Uterus (tissue), 3 donors: ENCODE measurements at regions not wholly inside any gene's neighbourhood (a gene's known extent, or its start where the extent isn't known, plus 50 kb on each side); places are given as distances from the start of the nearest gene placed in this dataset.
"Not testable (repeated sequence)": the region's sequence is repeated elsewhere in the genome, so short reads cannot be mapped to it uniquely, and the experiment has no call there.

Experiments used
- DNase-seq, 2 donors: peaks; one replicate each; pipeline ENCODE4 v3.0.0-alpha.2; 2019 to 2020
- H3K27ac ChIP-seq, 2 donors: fragments of 200-600 bp; sonication (generic); 1 replicate in 1 of 2; 2 replicates in 1 of 2; pipeline ENCODE4 v1.5.1; 2016 to 2018
- H3K27me3 ChIP-seq, 2 donors: fragments of 200-600 bp; sonication (generic); one replicate each; pipeline ENCODE4 v1.5.1; 2018 to 2019; ENCODE audit warnings: control low read depth in 1 of 2
- H3K36me3 ChIP-seq, 2 donors: fragments of 200-600 bp; sonication (generic); one replicate each; pipeline ENCODE4 v1.5.1; 2019; ENCODE audit warnings: control low read depth in 1 of 2
- H3K4me1 ChIP-seq, 2 donors: fragments of 200-600 bp; sonication (generic); one replicate each; pipeline ENCODE4 v1.5.1; 2018 to 2019; ENCODE audit warnings: control low read depth in 1 of 2
- H3K4me3 ChIP-seq, 2 donors: fragments of 200-600 bp; sonication (generic); 1 replicate in 1 of 2; 2 replicates in 1 of 2; pipeline ENCODE4 v1.5.1; 2018 to 2019; ENCODE audit warnings: mild to moderate bottlenecking in 1 of 2
- H3K9me3 ChIP-seq, 2 donors: fragments of 200-600 bp; sonication (generic); one replicate each; pipeline ENCODE4 v1.5.1; 2019; ENCODE audit warnings: control low read depth in 1 of 2
- CTCF ChIP-seq, 4 experiments: fragments of 200-600 bp in 2 of 4; fragments of 450-650 bp in 2 of 4; sonication (generic) in 2 of 4; IDR thresholded peaks; one replicate each; pipeline ENCODE4 v1.5.1; 2016 to 2019; ENCODE audit warnings: antibody characterized with exemption in 4 of 4, mild to moderate bottlenecking in 2 of 4, moderate library complexity in 1 of 4
- POLR2A ChIP-seq, 2 donors: fragments of 450-650 bp; IDR thresholded peaks; one replicate each; pipeline ENCODE4 v1.6.1; 2016; ENCODE audit warnings: antibody characterized with exemption in 2 of 2, mild to moderate bottlenecking in 1 of 2, moderate library complexity in 1 of 2
- intact Hi-C: fragments of 100-400 bp; cut with DNase I; formaldehyde crosslinking; loops from one replicate; pipeline ENCODE4 v1.15.1; 2023; ENCODE audit warnings: low total_unique reads
- donor health status: DM: yes; HTN: yes; CAD: no.

- Histone ChIP-seq H3K4me3 (no peak overlapping the region), H3K27ac (no peak overlapping the region), H3K9me3 (no peaks in the 10 kb centered on the region), H3K27me3 (no peaks in the 10 kb centered on the region), H3K36me3 (no peaks in the 10 kb centered on the region), H3K4me1 (no peaks in the 10 kb centered on the region)
- intact Hi-C loops: no loop called here
- no peak for TF ChIP-seq POLR2A (IDR thresholded peaks at IDR 0.05)
- TF ChIP-seq CTCF (IDR thresholded peaks at IDR 0.05): no peak
- DNase-seq: no peak
These were observed 157.2 kb upstream of the COX7C start for GRCh38 chr5:86460519-86460918.

- Histone ChIP-seq H3K4me3 (no peak overlapping the region), H3K27me3 (no peaks in the 10 kb centered on the region), H3K9me3 (no peaks in the 10 kb centered on the region), H3K4me1 (no peaks in the 10 kb centered on the region), H3K27ac (no peak overlapping the region), H3K36me3 (no peaks in the 10 kb centered on the region)
- intact Hi-C loops: no loop called here
- no peak for TF ChIP-seq CTCF (IDR thresholded peaks at IDR 0.05)
- TF ChIP-seq POLR2A (IDR thresholded peaks at IDR 0.05): no peak
- DNase-seq: no peak
These were observed 156.4 kb upstream of the COX7C start for GRCh38 chr5:86461169-86461956.

GRCh38 chr5:86463339-86463738 lies 154.4 kb upstream of the COX7C start:
- Histone ChIP-seq H3K27me3 (no peaks in the 10 kb centered on the region), H3K36me3 (no peaks in the 10 kb centered on the region), H3K9me3 (no peaks in the 10 kb centered on the region), H3K27ac (no peak overlapping the region), H3K4me3 (no peak overlapping the region), H3K4me1 (no peaks in the 10 kb centered on the region)
- DNase-seq: no peak
- intact Hi-C loops: no loop called here
- TF ChIP-seq CTCF (IDR thresholded peaks at IDR 0.05) (no peak), POLR2A (IDR thresholded peaks at IDR 0.05) (no peak)

DNA sequence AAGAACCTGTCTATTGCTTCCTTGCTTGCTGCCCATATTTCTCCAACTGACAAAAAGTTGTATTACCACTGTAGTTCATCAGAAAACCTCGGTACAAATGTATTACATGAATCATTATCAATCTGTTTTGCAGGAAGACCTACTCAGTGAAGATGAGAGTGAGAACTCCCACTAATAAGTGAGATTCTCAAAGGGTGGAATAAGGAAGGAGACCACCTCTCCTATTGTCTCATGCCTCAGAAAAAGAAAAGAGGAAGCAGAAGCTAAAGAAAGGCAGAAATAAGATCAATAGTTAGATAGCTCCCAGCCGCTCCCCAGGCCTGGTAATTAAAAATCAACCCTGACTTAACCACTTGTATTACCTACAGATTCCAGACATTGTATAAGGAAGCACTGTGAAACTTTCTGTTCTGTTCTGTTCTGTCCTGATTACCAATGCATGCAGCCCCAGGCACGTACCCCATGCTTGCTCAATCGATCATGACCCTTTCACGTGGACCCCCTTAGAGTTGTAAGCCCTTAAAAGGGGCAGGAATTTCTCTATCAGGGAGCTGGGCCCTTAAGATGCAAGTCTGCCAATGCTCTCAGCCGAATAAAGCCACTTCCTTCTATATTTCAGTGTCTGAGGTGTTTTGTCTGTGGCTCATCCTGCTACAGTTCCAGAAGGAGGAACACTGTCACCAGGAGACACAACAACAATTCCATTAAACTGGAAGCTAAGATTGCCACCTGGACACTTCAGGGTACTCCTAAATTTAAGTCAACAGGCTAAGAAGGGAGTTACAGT lies 152.5 kb upstream of the COX7C start:
- TF ChIP-seq POLR2A (IDR thresholded peaks at IDR 0.05): no peak
- TF ChIP-seq CTCF (IDR thresholded peaks at IDR 0.05): no peak
- Histone ChIP-seq H3K4me1 (no peaks in the 10 kb centered on the region), H3K4me3 (no peak overlapping the region), H3K36me3 (no peaks in the 10 kb centered on the region), H3K9me3 (no peaks in the 10 kb centered on the region), H3K27me3 (no peaks in the 10 kb centered on the region), H3K27ac (no peak overlapping the region)
- intact Hi-C loops: no loop called here
- no peak for DNase-seq

- intact Hi-C loops, H3K4me1 ChIP-seq: not testable (repeated sequence)
These were observed 151.0 kb upstream of the COX7C start for GRCh38 chr5:86466721-86467120.

More at GRCh38 chr5:86466721-86467120, 151.0 kb upstream of the COX7C start:
- not testable (repeated sequence) for DNase-seq, H3K4me3 ChIP-seq, H3K27ac ChIP-seq, H3K27me3 ChIP-seq, H3K36me3 ChIP-seq, H3K9me3 ChIP-seq
